Neural cell (in vitro differentiated cells): ENCODE measurements at regions not wholly inside any gene's neighbourhood (a gene's known extent, or its start where the extent isn't known, plus 50 kb on each side); places are given as distances from the start of the nearest gene placed in this dataset.

Experiments
- CTCF ChIP-seq: fragments of 450-650 bp; IDR thresholded peaks from 2 replicates; pipeline ENCODE4 v1.5.1; 2014; ENCODE audit warnings: antibody characterized with exemption, mild to moderate bottlenecking, moderate library complexity; ENCODE audit not compliant: poor library complexity, severe bottlenecking
- EP300 ChIP-seq: fragments of 450-650 bp; conservative IDR thresholded peaks from 2 replicates; pipeline ENCODE4 v1.6.1; 2014; ENCODE audit warnings: antibody characterized with exemption, mild to moderate bottlenecking, moderate library complexity; ENCODE audit not compliant: poor library complexity, severe bottlenecking
- EZH2 ChIP-seq: fragments of 200-600, 300-800 bp; shearing (Covaris generic), sonication (generic); IDR thresholded peaks from 2 replicates; pipeline ENCODE4 v1.6.1; 2014; ENCODE audit warnings: antibody characterized with exemption, low read length, borderline replicate concordance, mild to moderate bottlenecking; ENCODE audit not compliant: insufficient read depth, poor library complexity, severe bottlenecking
- MXI1 ChIP-seq: fragments of 450-650 bp; conservative IDR thresholded peaks from 2 replicates; pipeline ENCODE4 v1.6.1; 2014; ENCODE audit warnings: antibody characterized with exemption, mild to moderate bottlenecking; ENCODE audit not compliant: poor library complexity, severe bottlenecking
- POLR2AphosphoS5 ChIP-seq: IDR thresholded peaks from 2 replicates; pipeline ENCODE4 v1.6.1; 2012
- TF ChIP-seq, protein P1 (sequence below): IDR thresholded peaks from 2 replicates; pipeline ENCODE4 v1.6.1; 2012; ENCODE audit warnings: borderline replicate concordance

DNA sequence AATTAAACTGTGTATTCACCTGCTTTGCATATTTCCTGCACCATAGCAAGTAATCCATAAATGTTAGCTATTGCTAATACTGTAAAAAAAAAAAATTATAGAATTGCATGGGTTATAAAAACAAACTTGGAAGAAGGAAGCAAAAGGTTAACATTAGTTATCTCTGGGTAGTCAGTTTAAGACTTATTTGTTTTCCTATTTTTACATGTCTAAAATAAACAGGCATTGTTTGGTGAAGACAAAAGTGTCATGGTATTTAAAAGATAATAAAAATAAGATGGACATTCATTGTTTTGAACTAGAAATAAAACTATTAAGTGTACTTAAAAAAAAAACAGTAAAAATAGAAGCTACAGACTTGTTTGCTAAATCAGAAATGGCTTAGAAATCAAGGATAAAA, 313.8 kb downstream of the SOX9 start:
- TF ChIP-seq, protein P1, sequence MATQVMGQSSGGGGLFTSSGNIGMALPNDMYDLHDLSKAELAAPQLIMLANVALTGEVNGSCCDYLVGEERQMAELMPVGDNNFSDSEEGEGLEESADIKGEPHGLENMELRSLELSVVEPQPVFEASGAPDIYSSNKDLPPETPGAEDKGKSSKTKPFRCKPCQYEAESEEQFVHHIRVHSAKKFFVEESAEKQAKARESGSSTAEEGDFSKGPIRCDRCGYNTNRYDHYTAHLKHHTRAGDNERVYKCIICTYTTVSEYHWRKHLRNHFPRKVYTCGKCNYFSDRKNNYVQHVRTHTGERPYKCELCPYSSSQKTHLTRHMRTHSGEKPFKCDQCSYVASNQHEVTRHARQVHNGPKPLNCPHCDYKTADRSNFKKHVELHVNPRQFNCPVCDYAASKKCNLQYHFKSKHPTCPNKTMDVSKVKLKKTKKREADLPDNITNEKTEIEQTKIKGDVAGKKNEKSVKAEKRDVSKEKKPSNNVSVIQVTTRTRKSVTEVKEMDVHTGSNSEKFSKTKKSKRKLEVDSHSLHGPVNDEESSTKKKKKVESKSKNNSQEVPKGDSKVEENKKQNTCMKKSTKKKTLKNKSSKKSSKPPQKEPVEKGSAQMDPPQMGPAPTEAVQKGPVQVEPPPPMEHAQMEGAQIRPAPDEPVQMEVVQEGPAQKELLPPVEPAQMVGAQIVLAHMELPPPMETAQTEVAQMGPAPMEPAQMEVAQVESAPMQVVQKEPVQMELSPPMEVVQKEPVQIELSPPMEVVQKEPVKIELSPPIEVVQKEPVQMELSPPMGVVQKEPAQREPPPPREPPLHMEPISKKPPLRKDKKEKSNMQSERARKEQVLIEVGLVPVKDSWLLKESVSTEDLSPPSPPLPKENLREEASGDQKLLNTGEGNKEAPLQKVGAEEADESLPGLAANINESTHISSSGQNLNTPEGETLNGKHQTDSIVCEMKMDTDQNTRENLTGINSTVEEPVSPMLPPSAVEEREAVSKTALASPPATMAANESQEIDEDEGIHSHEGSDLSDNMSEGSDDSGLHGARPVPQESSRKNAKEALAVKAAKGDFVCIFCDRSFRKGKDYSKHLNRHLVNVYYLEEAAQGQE: no peak
- TF ChIP-seq EZH2 (no peak), CTCF (no peak), MXI1 (no peak), POLR2AphosphoS5 (no peak), EP300 (no peak)
